HEK293 (cell line): ENCODE measurements at regions not wholly inside any gene's neighbourhood (a gene's known extent, or its start where the extent isn't known, plus 50 kb on each side); places are given as distances from the start of the nearest gene placed in this dataset.

Experiments
- CTCF ChIP-seq: fragments of 450-650 bp; formaldehyde crosslinking; IDR thresholded peaks from 2 replicates; pipeline ENCODE4 v1.5.1; 2016; ENCODE audit warnings: missing biosample characterization, missing genetic modification characterization
- KLF8 ChIP-seq: fragments of 450-650 bp; formaldehyde crosslinking; IDR thresholded peaks from 2 replicates; pipeline ENCODE4 v1.5.1; 2016; ENCODE audit warnings: missing biosample characterization, missing genetic modification characterization
- OSR2 ChIP-seq: fragments of 450-650 bp; formaldehyde crosslinking; IDR thresholded peaks from 2 replicates; pipeline ENCODE4 v1.5.1; 2016; ENCODE audit warnings: missing biosample characterization, missing genetic modification characterization
- YY1 ChIP-seq: fragments of 450-650 bp; formaldehyde crosslinking; IDR thresholded peaks from 2 replicates; pipeline ENCODE4 v1.5.1; 2018; ENCODE audit warnings: missing biosample characterization, missing genetic modification characterization
- ZBTB17 ChIP-seq: fragments of 450-650 bp; formaldehyde crosslinking; IDR thresholded peaks from 2 replicates; pipeline ENCODE4 v1.5.1; 2016; ENCODE audit warnings: missing biosample characterization, missing genetic modification characterization
- ZNF133 ChIP-seq: fragments of 450-650 bp; formaldehyde crosslinking; IDR thresholded peaks from 2 replicates; pipeline ENCODE4 v1.5.1; 2016; ENCODE audit warnings: missing biosample characterization, missing genetic modification characterization
- ZNF449 ChIP-seq: fragments of 450-650 bp; formaldehyde crosslinking; IDR thresholded peaks from 2 replicates; pipeline ENCODE4 v1.5.1; 2017; ENCODE audit warnings: missing biosample characterization, mild to moderate bottlenecking, missing genetic modification characterization, moderate library complexity
- ZNF513 ChIP-seq: fragments of 450-650 bp; IDR thresholded peaks from 2 replicates; pipeline ENCODE4 v1.5.1; 2018; ENCODE audit warnings: missing biosample characterization, missing genetic modification characterization
- ZNF549 ChIP-seq: fragments of 450-650 bp; IDR thresholded peaks from 2 replicates; pipeline ENCODE4 v1.5.1; 2018; ENCODE audit warnings: missing biosample characterization, missing genetic modification characterization, mild to moderate bottlenecking, inconsistent platforms, moderate library complexity
- ZNF555 ChIP-seq: fragments of 450-650 bp; formaldehyde crosslinking; conservative IDR thresholded peaks from 2 replicates; pipeline ENCODE4 v1.5.1; 2017; ENCODE audit warnings: missing biosample characterization, mild to moderate bottlenecking, missing genetic modification characterization, inconsistent platforms
- ZNF561 ChIP-seq: fragments of 450-650 bp; IDR thresholded peaks from 2 replicates; pipeline ENCODE4 v1.5.1; 2018; ENCODE audit warnings: missing biosample characterization, missing genetic modification characterization, borderline replicate concordance

- TF ChIP-seq CTCF (no peak), ZNF561 (tag by site-specific recombination) (no peak), ZNF449 (no peak), ZNF549 (tag by site-specific recombination) (no peak), ZNF513 (tag by site-specific recombination) (no peak), ZNF555 (tag by site-specific recombination) (no peak), ZNF133 (tag by site-specific recombination) (no peak), KLF8 (tag by site-specific recombination) (no peak), ZBTB17 (tag by site-specific recombination) (no peak), YY1 (tag by site-specific recombination) (no peak), OSR2 (tag by site-specific recombination) (no peak)
Measured at GRCh38 chr20:42010090-42010489, 391.9 kb upstream of the CHD6 start.
